Stimulated activated CD4-positive, alpha-beta T cell treated with anti-CD3 and anti-CD28 coated beads, Interleukin-1b, Interleukin-23, amount 100 ng/mL, for 24 hours (primary cell): ENCODE measurements at regions not wholly inside any gene's neighbourhood (a gene's known extent, or its start where the extent isn't known, plus 50 kb on each side); places are given as distances from the start of the nearest gene placed in this dataset.

ENCODE experiments used
- DNase-seq, 4 experiments: peaks; one replicate each; pipeline ENCODE4 v3.0.0-alpha.2; 2020; ENCODE audit warnings: low read depth in 4 of 4, low spot score in 1 of 4

DNA sequence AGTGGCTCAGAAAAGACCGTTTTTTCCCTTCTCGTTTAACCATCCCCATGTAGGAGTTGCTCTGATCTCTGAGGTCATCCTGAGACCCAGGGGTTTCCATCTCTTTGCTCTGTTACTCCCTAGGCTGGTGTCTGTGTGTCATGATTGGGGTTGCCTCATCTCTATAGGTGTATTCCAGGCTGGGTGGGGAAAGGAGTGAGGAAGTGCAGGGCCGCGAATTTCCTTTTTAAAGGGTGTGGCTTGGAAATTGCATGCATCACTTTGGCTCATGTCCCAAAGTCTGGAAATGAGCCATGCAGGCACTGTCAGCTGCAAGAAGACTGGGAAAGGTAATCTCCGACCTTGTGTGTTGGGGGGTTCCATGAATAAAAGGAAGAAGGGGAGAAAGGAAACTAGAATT is 201.9 kb downstream of the AACS start:
- DNase-seq, result no peak

DNA sequence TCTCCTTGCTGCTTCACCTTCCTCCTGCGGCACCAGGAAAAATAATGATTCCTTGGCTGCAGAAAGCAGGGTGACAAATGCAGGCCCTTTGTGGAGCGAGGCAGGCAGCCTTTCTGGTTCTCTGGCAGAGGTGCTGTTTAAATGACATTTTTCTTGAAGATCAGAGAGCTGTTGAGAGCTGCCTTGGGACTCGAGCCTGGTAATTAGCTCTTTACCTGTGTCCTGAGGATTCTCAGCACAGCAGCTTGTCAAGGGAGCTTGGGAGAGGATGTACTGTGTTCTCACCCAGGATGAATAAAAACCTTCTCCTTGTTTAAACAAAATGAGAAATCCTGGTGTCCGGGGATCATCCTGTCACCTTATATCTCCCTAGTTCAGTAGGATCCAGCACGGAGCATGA is 204.0 kb downstream of the AACS start:
- DNase-seq, result no peak

DNA sequence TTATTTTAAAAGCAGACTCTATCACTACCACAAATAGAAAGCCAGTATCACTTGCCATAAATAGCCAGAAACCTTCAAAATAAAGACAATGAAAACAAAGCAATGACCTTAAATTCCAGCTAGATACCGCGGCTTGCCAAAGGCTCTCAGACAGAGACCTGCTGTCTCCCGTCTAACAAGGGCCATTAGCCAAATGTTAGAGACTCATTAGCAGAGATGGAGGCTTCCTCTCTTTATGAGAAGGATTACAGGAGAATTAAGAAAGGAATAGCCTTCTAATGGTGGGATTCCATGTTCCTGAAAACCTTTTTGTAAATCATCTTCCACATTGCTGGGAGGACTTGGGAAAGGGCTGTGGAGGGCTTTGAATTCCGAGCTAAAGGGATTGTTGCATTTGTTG is 206.7 kb downstream of the AACS start:
- no peak for DNase-seq

- DNase-seq, result no peak
These were observed 207.2 kb downstream of the AACS start for GRCh38 chr12:125272383-125272933.

- DNase-seq, result no peak
These were observed 211.3 kb downstream of the AACS start for GRCh38 chr12:125276567-125276966.

DNA sequence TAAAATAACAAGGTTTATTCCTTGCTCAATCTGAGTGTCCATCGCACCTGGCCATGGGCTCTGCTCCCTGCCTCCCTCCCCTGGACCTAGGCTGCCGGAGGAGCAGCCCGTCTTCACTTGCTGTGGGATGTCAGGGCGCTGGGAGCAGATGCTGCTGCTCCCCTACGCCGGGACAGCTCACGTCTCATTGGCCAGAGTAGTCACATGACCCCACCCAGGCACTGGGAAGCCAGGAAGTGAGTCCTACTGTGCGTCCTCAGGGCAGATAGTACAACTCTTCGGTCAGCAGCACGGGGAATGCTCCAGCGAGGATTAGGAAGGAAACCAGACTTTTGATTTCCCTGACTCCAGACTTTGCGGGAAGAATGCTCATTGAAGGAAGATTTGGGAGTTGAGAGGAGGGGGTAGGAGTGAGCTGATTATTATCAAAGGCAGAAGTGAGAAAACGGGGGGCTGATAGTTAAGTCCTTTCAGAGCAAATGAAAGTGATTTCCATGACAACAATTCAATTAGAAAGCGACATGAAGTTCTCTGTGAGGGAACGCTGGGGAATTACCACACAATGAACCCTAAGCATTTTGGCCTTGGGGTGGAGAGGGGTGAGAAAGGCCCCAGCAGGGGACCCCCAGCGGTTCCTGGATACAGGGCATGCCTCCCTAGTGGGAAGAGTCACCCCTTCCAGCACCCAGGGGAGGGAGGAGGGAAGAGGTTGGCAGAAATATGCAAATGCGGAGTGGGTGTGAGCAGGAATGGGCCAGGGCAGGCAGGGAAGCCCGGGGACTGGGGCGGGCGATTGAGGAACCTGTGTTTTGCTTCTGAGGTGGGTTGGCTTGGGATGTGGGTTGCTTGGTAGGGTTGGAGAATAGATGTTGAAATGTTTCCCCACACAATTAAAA is 215.5 kb downstream of the AACS start:
- no peak for DNase-seq

- DNase-seq, result no peak
These were observed 217.7 kb downstream of the AACS start for GRCh38 chr12:125282921-125283320.

DNA sequence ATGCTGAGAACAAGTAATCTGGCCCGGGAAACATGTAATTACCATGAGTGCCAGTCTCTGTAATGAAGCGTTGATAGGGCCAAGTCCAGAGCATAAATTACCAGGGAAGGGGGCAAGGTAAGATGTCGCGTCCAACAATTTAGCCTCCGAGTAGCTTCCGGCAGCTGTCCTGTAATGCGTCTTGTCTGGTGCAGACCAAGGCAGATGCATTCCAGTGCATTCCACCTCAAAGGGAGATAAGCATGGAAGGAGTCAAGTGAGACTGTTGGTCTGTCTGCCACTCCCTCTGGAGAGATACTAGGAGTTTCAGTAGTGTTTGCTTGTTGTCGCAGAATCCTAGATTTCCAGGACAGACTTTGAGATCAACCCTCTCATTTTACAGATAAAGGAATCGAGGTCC is 218.3 kb downstream of the AACS start:
- no peak for DNase-seq

DNA sequence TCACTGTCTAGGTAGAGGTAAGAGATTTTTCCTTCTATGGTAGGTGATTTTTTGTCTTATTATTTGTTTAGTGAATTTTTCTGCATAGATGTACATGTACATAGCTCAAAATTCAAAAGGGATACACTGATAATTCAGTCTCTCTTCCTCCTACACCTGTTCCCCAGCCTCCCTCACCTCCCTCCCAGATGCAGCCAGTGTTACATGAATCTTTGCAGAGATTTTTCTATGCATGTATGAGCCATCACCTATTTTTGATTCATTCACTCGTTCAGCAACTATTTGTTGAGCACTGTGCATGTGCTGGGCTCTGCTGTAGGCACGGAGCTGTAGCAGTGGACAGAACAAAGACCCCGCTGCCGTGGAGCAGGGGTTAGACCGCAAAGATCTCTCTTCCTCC is 218.9 kb downstream of the AACS start:
- no peak for DNase-seq

GRCh38 chr12:125284945-125285685 is 219.9 kb downstream of the AACS start:
- DNase-seq, result no peak

DNA sequence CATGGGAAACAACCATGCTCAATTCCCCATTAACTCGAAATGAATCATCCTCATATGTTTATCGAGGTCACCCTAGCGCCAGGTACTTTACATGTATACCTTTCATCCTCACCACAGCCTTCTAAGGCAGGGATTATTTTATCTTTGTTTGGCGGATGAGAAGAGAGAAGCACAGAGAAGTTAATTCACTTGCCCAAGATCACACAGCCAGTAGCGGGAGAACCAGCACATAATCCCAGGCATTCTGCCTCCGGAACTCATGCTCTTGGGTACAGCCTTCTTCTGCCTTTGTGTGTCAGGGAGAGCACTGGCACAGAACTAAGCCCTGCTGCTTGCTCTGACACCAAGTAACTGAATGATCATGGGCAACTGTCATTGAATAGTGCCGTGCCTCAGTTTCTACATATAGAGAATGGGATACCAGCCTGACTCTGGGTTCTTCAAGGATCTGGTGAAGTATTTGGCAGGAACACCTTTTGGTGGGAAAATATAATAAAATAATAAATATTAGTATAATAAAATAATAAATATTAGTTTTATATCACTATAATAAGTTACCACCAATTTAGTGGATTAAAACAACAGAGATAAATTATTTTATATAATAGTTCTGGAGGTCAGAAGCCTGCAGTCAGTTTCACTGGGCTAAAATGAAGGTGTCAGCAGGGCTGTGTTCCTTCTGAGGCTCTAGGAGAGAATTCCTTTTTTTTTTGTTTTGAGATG is 220.9 kb downstream of the AACS start:
- DNase-seq, result no peak

- no peak for DNase-seq
These were observed 222.1 kb downstream of the AACS start for GRCh38 chr12:125287155-125287847.

- DNase-seq, result no peak
These were observed 224.0 kb downstream of the AACS start for GRCh38 chr12:125288931-125289928.

GRCh38 chr12:125289970-125290369 is 224.7 kb downstream of the AACS start:
- DNase-seq, result no peak

DNA sequence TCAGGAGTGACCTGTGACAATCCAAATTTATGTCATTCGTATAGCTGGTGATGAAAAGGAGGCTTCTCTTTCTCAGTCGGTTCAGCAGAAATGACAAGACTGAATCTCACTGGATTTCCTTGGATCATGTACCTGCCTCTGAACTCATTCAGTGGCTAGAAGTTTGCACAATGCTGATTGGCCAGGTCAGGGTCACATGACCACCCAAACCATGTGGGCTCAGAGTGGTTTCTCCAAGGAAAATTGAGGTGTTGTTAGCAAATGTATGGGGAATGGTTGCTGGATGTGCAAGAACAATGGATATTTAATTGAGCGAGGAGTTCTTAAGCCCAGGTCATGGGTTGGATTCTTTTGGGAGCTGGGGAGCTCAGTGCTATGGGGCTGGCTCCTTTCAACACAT is 227.5 kb downstream of the AACS start:
- no peak for DNase-seq

- no peak for DNase-seq
These were observed 230.3 kb downstream of the AACS start for GRCh38 chr12:125295550-125295949.

DNA sequence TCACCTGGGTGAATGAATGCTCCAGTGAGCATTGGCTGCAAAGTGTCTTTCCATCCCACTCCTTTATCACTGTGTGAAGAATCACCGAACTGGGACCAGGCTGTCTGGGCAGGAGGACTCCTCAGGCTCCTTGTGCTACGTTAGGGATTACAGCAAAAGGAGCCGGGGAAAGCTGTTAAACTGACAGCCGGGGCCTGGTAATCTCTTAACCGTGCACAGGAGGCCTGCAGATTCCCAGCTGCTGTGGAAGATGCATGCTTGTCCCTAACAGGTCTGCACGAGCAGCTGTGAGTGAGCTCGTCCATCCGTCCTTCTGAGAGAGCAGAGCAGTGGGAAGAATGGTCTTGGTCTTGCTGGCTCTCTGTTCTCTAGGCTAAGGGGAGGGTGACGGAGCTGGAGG is 231.5 kb downstream of the AACS start:
- no peak for DNase-seq

GRCh38 chr12:125299840-125300239 is 234.6 kb downstream of the AACS start:
- DNase-seq, result no peak

GRCh38 chr12:125300249-125300648 is 235.0 kb downstream of the AACS start:
- no peak for DNase-seq

DNA sequence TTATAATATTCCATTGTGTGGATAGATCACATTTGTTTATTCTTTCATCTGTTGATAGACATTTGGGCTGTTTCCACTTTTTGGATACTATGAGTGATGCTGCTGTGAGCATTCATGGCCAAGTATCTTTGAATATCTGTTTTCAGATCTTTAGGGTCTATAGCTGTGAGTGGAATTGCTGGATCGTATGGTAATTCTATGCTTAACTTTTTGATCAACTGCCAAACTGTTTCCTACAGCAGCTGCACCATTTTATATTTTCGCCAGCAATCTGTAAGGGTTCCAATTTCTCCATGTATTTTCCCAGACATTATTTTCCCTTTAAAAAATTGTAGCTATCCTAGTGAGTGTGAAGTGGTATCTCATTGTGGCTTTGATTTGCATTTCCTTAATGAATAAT is 238.1 kb downstream of the AACS start:
- no peak for DNase-seq
